ENCODE measurements at regions not wholly inside any gene's neighbourhood (a gene's known extent, or its start where the extent isn't known, plus 50 kb on each side); places are given as distances from the start of the nearest gene placed in this dataset.

DNA sequence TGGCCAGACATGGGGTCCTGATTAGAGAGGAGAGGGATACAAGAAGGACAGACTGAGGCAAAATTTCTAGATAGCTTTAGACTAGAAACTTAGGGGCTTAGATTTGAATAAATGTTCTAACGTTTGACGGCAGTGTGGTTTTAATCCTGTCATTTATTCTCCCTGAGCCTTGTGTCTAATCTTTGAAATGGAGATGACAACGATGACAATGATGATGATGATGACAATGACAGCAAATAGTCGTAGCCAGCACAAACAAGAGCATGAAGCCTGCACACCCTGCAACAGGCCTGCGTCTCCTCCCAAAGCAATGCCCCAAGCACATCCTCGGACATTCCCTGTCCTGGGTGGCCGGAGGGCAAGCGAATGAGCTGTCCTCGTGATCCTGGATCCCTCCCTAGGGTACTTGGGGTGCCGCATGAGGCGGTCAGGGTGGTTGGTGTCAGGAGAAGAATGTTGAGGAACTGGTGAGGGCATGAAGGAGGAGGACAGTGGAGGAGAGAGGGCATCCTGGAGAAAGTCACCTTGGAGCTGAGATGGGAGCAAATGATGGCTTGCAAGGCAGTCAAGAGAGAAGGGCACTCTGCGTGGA is 502.1 kb upstream of the B3GAT1 start:
- Mint-ChIP-seq H3K4me3 (no peak overlapping the region), H3K9me3 (no peaks in the 10 kb centered on the region), H3K36me3 (ENCODE audit: low read depth) (no peaks in the 10 kb centered on the region), H3K27ac (no peak overlapping the region), H3K27me3 (no peaks in the 10 kb centered on the region), H3K4me1 (no peaks in the 10 kb centered on the region)
- DNase-seq, result no peak
- ATAC-seq (ENCODE audit: low read depth), result no peak
- ChIA-PET CTCF (no interaction called here), POLR2A (no interaction called here)
- TF ChIP-seq, protein P1, sequence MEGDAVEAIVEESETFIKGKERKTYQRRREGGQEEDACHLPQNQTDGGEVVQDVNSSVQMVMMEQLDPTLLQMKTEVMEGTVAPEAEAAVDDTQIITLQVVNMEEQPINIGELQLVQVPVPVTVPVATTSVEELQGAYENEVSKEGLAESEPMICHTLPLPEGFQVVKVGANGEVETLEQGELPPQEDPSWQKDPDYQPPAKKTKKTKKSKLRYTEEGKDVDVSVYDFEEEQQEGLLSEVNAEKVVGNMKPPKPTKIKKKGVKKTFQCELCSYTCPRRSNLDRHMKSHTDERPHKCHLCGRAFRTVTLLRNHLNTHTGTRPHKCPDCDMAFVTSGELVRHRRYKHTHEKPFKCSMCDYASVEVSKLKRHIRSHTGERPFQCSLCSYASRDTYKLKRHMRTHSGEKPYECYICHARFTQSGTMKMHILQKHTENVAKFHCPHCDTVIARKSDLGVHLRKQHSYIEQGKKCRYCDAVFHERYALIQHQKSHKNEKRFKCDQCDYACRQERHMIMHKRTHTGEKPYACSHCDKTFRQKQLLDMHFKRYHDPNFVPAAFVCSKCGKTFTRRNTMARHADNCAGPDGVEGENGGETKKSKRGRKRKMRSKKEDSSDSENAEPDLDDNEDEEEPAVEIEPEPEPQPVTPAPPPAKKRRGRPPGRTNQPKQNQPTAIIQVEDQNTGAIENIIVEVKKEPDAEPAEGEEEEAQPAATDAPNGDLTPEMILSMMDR (IDR thresholded peaks at IDR 0.05), result no peak
- intact Hi-C loops (cut with micrococcal nuclease), result no loop called here

DNA sequence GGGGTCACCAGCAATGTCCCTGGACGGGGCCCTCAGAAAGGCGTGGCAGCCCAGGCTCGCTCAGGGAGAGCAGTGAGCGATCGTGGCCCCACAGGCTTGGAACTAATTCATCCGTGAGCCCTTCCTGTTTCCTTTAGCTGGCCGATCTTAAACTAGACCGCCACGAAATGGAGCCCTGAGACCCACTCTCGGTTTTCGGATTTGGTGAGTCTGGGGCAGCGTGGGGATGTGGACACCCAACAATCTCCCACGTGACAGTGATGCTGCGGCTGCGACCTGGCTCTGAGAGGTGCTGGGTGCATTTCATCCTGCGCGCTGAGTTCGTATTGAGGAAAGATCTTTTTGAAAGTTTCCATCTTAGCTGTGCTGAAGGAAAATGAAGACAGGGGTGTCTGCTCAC is 501.3 kb upstream of the B3GAT1 start:
- ATAC-seq (ENCODE audit: low read depth) (no peak), DNase-seq (no peak)
- intact Hi-C loops (cut with micrococcal nuclease), result no loop called here
- Mint-ChIP-seq H3K4me1 (no peaks in the 10 kb centered on the region), H3K36me3 (ENCODE audit: low read depth) (no peaks in the 10 kb centered on the region), H3K9me3 (no peaks in the 10 kb centered on the region), H3K4me3 (no peak overlapping the region), H3K27me3 (no peaks in the 10 kb centered on the region), H3K27ac (no peak overlapping the region)
- ChIA-PET CTCF (no interaction called here), POLR2A (no interaction called here)
- TF ChIP-seq, protein P1 (IDR thresholded peaks at IDR 0.05), result no peak

DNA sequence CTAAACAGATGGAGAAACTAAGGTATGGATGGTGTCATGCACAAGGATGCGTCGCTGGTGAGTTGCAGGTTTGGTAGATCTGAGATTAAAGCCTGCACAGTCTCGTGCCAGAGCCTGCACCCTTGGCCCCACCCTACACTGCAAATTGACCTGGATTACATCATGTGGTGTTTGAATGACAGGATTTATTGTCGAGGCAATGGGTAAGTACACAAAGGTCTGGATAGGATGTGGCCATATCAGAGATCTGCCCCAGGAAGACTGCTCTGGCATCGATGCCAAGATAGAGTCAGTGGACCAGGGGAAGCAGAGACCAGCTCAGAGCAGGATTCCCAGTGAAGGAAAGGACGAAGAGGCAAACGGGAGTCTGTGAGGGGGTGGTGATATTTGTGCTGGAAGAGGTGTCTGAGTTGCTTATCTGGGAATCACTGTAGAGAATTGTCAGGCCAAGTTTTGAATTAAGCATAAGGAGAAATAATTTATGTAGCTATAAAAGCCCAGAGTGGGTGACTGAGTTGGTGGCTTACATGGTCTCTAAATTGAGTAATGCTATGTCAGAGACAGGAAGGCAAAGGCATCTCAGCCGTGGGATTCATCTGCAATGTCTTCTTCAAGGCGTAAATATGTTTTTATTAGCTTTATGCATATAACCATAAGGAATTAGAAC is 499.6 kb upstream of the B3GAT1 start:
- H3K9me3 Mint-ChIP-seq, result no peaks in the 10 kb centered on the region
- no peaks in the 10 kb centered on the region for H3K36me3 Mint-ChIP-seq (ENCODE audit: low read depth)
- intact Hi-C loops (cut with micrococcal nuclease), result no loop called here
- H3K4me1 Mint-ChIP-seq, result no peaks in the 10 kb centered on the region
- no peak overlapping the region for H3K27ac Mint-ChIP-seq
- TF ChIP-seq, protein P1 (IDR thresholded peaks at IDR 0.05), result no peak
- POLR2A ChIA-PET, result no interaction called here
- CTCF ChIA-PET, result no interaction called here
- DNase-seq, result no peak
- ATAC-seq (ENCODE audit: low read depth), result no peak
- no peak overlapping the region for H3K4me3 Mint-ChIP-seq
- H3K27me3 Mint-ChIP-seq, result no peaks in the 10 kb centered on the region

DNA sequence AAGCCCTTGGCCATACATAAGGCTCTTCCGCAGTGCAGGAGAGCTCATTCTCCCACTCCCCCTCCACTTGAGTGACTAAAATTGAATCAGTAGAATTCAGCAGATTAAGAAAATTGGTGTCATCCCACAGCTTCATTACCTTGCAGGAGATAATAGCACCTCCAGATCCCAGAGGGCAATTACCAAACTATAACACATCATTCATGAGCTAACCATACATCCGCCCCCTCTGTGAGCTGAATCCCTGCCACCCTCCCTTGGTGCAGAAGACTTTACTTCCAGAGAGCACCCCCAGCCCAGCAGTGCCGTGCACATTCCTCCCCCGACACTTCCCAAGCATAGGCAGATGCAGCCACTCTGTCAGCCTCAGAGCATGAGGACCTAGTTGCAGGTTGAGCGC is 496.5 kb upstream of the B3GAT1 start:
- ChIA-PET CTCF (no interaction called here), POLR2A (no interaction called here)
- intact Hi-C loops (cut with micrococcal nuclease), result no loop called here
- TF ChIP-seq, protein P1 (IDR thresholded peaks at IDR 0.05), result no peak
- Mint-ChIP-seq H3K9me3 (no peaks in the 10 kb centered on the region), H3K4me1 (no peaks in the 10 kb centered on the region), H3K36me3 (ENCODE audit: low read depth) (no peaks in the 10 kb centered on the region), H3K4me3 (no peak overlapping the region), H3K27me3 (peaks cover 5% of the 10 kb centered on the region), H3K27ac (no peak overlapping the region)
- ATAC-seq (ENCODE audit: low read depth), result no peak
- DNase-seq, result no peak

DNA sequence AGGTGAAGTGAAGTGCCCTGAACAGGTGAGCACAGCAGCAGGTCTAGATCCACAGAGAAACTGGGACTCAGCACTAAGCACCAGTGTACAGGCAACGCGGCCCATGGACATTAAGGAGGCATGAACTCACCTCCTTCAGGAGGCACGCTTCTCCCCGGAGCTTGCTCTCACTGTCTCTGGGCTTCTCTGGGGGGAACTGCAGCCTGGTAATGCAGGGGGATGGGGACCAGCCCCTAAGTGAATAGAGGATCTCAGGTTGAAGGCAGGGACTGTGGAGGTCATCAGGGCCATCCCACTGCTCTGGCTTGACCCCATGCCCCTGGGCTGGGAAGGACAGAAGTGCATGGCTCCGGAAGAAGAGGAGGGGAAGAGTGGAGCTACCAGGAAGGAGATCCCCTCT is 495.6 kb upstream of the B3GAT1 start:
- ATAC-seq (ENCODE audit: low read depth) (no peak), DNase-seq (no peak)
- POLR2A ChIA-PET, result no interaction called here
- no peaks in the 10 kb centered on the region for H3K36me3 Mint-ChIP-seq (ENCODE audit: low read depth)
- no peak overlapping the region for H3K27ac Mint-ChIP-seq
- TF ChIP-seq, protein P1 (IDR thresholded peaks at IDR 0.05), result no peak
- peaks cover 5% of the 10 kb centered on the region for H3K27me3 Mint-ChIP-seq
- CTCF ChIA-PET, result no interaction called here
- no peaks in the 10 kb centered on the region for H3K9me3 Mint-ChIP-seq
- intact Hi-C loops (cut with micrococcal nuclease), result no loop called here
- no peaks in the 10 kb centered on the region for H3K4me1 Mint-ChIP-seq
- no peak overlapping the region for H3K4me3 Mint-ChIP-seq
